Endothelial cell (in vitro differentiated cells): ENCODE measurements at regions not wholly inside any gene's neighbourhood (a gene's known extent, or its start where the extent isn't known, plus 50 kb on each side); places are given as distances from the start of the nearest gene placed in this dataset.
A peak's percentile ranks its signal among the peaks of the same experiment; 100 is the strongest.

Experiments used
- DNase-seq: peaks from one replicate; pipeline ENCODE4 v3.0.0; 2021; ENCODE audit warnings: low spot score
- H3K27ac Mint-ChIP-seq: one replicate; pipeline ENCODE4 v1.8.0; 2021; ENCODE audit warnings: mixed read lengths, inconsistent platforms; ENCODE audit not compliant: unreplicated experiment
- H3K27me3 Mint-ChIP-seq: one replicate; pipeline ENCODE4 v1.8.0; 2021; ENCODE audit warnings: mild to moderate bottlenecking, moderate library complexity, mixed read lengths, inconsistent platforms; ENCODE audit not compliant: unreplicated experiment
- H3K36me3 Mint-ChIP-seq: one replicate; pipeline ENCODE4 v1.8.0; 2021; ENCODE audit warnings: mild to moderate bottlenecking, low read depth, mixed read lengths, inconsistent platforms; ENCODE audit not compliant: unreplicated experiment
- H3K4me1 Mint-ChIP-seq: one replicate; pipeline ENCODE4 v1.8.0; 2021; ENCODE audit warnings: mild to moderate bottlenecking, mixed read lengths, inconsistent platforms; ENCODE audit not compliant: unreplicated experiment
- H3K4me3 Mint-ChIP-seq: one replicate; pipeline ENCODE4 v1.8.0; 2021; ENCODE audit warnings: mild to moderate bottlenecking, mixed read lengths, inconsistent platforms; ENCODE audit not compliant: unreplicated experiment
- H3K9me3 Mint-ChIP-seq: one replicate; pipeline ENCODE4 v1.8.0; 2021; ENCODE audit warnings: mixed read lengths, inconsistent platforms; ENCODE audit not compliant: unreplicated experiment
- CTCF ChIP-seq: fragments of 200-600 bp; sonication (generic); IDR thresholded peaks from one replicate; pipeline ENCODE4 v1.5.0; 2021; ENCODE audit warnings: antibody characterized with exemption; ENCODE audit not compliant: unreplicated experiment

DNA sequence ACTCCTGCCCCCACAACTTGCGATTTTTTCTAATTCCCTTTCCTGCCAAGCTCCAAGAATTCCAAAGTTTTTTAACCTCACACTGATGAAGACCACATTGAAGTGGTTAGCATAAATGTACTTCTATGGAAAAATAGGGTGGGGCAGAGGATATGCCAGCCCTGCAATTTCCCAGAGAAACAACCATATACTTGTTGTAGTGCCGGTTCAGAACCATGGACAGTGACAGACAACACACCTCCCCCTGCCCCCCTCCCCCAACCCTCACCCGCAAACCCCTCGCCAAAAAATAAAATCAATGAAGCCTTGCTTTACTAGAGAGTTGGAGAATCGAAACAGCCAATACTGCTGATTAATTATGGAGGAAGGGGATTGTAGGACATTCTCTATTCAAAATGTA, 109.5 kb upstream of the GRIK3 start:
- DNase-seq: peak; percentile 18
- Mint-ChIP-seq H3K4me3 (no peak overlapping the region), H3K36me3 (no peaks in the 10 kb centered on the region), H3K4me1 (no peaks in the 10 kb centered on the region), H3K9me3 (no peaks in the 10 kb centered on the region), H3K27ac (no peak overlapping the region), H3K27me3 (peaks cover 8% of the 10 kb centered on the region)
- TF ChIP-seq CTCF: no peak

DNA sequence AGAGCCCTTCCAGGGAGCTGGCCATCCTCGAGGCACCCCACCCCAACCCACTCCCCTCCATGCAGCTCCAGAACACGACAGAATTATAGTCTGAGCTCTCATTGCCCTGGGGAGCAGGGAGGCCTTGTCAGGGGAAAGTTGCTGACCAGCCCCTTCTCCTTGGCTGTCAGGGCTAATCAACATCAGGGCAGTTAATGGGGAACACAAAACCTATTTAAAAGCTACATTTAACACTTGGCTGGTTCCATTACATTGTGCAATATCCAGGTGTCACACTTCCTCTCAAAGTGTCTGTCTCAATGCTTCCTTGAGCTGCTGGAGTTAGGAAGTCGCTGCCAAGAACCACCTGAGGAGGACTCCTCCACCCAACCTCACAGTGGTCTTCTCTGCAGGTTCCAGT, 111.8 kb upstream of the GRIK3 start:
- no peaks in the 10 kb centered on the region for H3K9me3 Mint-ChIP-seq
- TF ChIP-seq CTCF: no peak
- peaks cover 4% of the 10 kb centered on the region for H3K27me3 Mint-ChIP-seq
- no peak overlapping the region for H3K4me3 Mint-ChIP-seq
- no peak for DNase-seq
- H3K4me1 Mint-ChIP-seq: no peaks in the 10 kb centered on the region
- no peaks in the 10 kb centered on the region for H3K36me3 Mint-ChIP-seq
- H3K27ac Mint-ChIP-seq: no peak overlapping the region

DNA sequence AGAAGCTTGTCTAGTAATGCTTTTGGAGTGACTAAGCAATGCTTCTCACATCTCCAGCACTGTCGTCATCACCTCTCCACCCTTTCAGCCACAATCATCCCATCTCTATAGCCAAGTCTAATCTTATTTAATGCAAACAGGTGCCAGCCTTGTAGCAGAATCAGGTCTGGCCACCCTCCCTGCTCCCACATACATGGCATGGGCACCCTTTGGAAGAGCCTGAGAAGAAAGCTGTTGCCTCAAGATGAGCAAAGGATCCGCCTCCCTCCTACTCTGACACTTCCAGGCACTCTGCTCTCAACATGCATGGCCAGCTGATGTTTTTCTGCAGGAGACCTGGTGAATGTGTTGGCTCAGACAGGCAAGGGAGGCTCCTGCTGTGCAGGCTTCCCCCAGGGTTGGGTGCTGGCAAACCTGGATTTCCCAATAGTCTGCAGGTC, 113.1 kb upstream of the GRIK3 start:
- TF ChIP-seq CTCF: no peak
- Mint-ChIP-seq H3K27me3 (peaks cover 5% of the 10 kb centered on the region), H3K4me1 (no peaks in the 10 kb centered on the region), H3K9me3 (no peaks in the 10 kb centered on the region), H3K4me3 (no peak overlapping the region), H3K36me3 (no peaks in the 10 kb centered on the region), H3K27ac (no peak overlapping the region)
- DNase-seq: no peak

- H3K9me3 Mint-ChIP-seq: no peaks in the 10 kb centered on the region
- H3K4me1 Mint-ChIP-seq: no peaks in the 10 kb centered on the region
- no peak for TF ChIP-seq CTCF
- H3K4me3 Mint-ChIP-seq: no peak overlapping the region
- H3K27me3 Mint-ChIP-seq: peaks cover 5% of the 10 kb centered on the region
- DNase-seq: no peak
- no peak overlapping the region for H3K27ac Mint-ChIP-seq
- H3K36me3 Mint-ChIP-seq: no peaks in the 10 kb centered on the region
Measured at GRCh38 chr1:37147906-37148305, 113.6 kb upstream of the GRIK3 start.

- DNase-seq: no peak
- Mint-ChIP-seq H3K27me3 (peaks cover 5% of the 10 kb centered on the region), H3K27ac (no peak overlapping the region), H3K4me1 (no peaks in the 10 kb centered on the region), H3K36me3 (no peaks in the 10 kb centered on the region), H3K4me3 (no peak overlapping the region), H3K9me3 (no peaks in the 10 kb centered on the region)
- no peak for TF ChIP-seq CTCF
Measured at GRCh38 chr1:37148663-37149062, 114.3 kb upstream of the GRIK3 start.
